Fibroblast of skin of back (primary cell): ENCODE measurements at regions not wholly inside any gene's neighbourhood (a gene's known extent, or its start where the extent isn't known, plus 50 kb on each side); places are given as distances from the start of the nearest gene placed in this dataset.

Experiments
- DNase-seq: peaks from one replicate; pipeline ENCODE4 v3.0.0-alpha.2; 2013

- no peak for DNase-seq
These were observed 168.8 kb upstream of the GRIK2 start for GRCh38 chr6:101224751-101225150.

- peak; percentile 71 for DNase-seq
These were observed 166.8 kb upstream of the GRIK2 start for GRCh38 chr6:101226677-101227135.

GRCh38 chr6:101230866-101231265 lies 162.6 kb upstream of the GRIK2 start:
- no peak for DNase-seq

- DNase-seq: peak; percentile 7
These were observed 161.8 kb upstream of the GRIK2 start for GRCh38 chr6:101231606-101232235.

GRCh38 chr6:101232961-101233360 lies 160.5 kb upstream of the GRIK2 start:
- no peak for DNase-seq

GRCh38 chr6:101236709-101237108 lies 156.8 kb upstream of the GRIK2 start:
- DNase-seq: no peak

- DNase-seq: no peak
These were observed 152.1 kb upstream of the GRIK2 start for GRCh38 chr6:101241442-101241841.

GRCh38 chr6:101249470-101249869 lies 144.0 kb upstream of the GRIK2 start:
- DNase-seq: no peak

GRCh38 chr6:101257163-101257562 lies 136.3 kb upstream of the GRIK2 start:
- no peak for DNase-seq

- peak; percentile 8 for DNase-seq
These were observed 134.0 kb upstream of the GRIK2 start for GRCh38 chr6:101259505-101259904.

GRCh38 chr6:101263596-101263995 lies 129.9 kb upstream of the GRIK2 start:
- peak; percentile 70 for DNase-seq

- no peak for DNase-seq
These were observed 127.4 kb upstream of the GRIK2 start for GRCh38 chr6:101266063-101266462.

GRCh38 chr6:101268541-101268940 lies 125.0 kb upstream of the GRIK2 start:
- peak; percentile 64 for DNase-seq

GRCh38 chr6:101275251-101275650 lies 118.3 kb upstream of the GRIK2 start:
- DNase-seq: no peak

- DNase-seq: no peak
These were observed 117.4 kb upstream of the GRIK2 start for GRCh38 chr6:101276066-101276465.

GRCh38 chr6:101279410-101279809 lies 114.1 kb upstream of the GRIK2 start:
- DNase-seq: no peak

GRCh38 chr6:101281266-101281665 lies 112.2 kb upstream of the GRIK2 start:
- no peak for DNase-seq

- no peak for DNase-seq
These were observed 109.4 kb upstream of the GRIK2 start for GRCh38 chr6:101284131-101284530.

- no peak for DNase-seq
These were observed 107.4 kb upstream of the GRIK2 start for GRCh38 chr6:101286146-101286545.

- DNase-seq: no peak
These were observed 103.2 kb upstream of the GRIK2 start for GRCh38 chr6:101290346-101290745.

GRCh38 chr6:101294051-101294638 lies 99.4 kb upstream of the GRIK2 start:
- no peak for DNase-seq

GRCh38 chr6:101294676-101295075 lies 98.8 kb upstream of the GRIK2 start:
- DNase-seq: peak; percentile 8

- peak; percentile 58 for DNase-seq
These were observed 97.1 kb upstream of the GRIK2 start for GRCh38 chr6:101296169-101296960.

- DNase-seq: no peak
These were observed 90.9 kb upstream of the GRIK2 start for GRCh38 chr6:101302593-101302992.
